NCI-H82 (cell line): ENCODE measurements at regions not wholly inside any gene's neighbourhood (a gene's known extent, or its start where the extent isn't known, plus 50 kb on each side); places are given as distances from the start of the nearest gene placed in this dataset.
"Not testable (repeated sequence)": the region's sequence is repeated elsewhere in the genome, so short reads cannot be mapped to it uniquely, and the experiment has no call there.

Experiments
- DNase-seq: peaks from one replicate; lab custom pipeline; 2025; lab: John Stamatoyannopoulos, UW

DNA sequence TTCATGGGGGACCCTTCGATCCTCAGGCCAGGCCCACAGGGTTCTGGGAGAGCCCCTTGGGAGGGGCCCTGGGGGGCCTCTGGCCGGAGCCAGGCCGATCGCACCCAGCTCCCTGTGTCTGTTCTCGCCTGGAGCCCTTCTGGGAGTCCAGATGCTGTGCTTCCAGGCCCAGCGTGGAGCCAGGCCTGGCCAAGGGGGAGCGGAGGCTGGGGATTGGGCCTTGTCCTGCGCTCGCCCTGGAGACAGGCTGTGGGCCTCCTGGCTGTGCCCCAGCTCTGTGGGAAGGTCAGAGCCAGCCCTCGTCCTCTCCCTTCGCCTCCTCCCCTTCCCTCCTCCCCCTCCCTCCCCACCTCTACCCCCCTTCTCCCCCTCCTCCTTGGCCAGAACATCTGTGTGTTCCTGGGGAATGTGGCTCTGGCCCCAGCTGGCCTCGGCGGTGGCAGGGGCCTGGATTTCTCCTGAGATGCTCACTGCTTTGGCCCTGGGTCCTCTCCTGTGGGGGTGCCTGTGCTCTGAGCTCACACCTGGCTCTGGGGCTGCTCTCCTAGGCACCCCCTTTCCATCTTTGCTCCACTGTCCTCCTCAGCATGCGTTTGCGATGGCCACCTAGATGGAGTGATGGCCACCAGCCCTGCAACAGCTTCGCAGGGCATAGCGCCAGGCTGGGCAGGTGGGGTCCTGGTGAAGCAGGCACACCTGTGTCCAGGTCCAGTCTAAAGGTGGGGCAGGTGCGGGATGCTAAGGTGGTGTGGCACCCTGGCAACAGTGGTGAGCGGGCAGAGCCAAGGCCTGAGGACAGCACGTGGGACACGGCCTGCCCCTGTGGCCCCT is 90.6 kb upstream of the CIBAR2 start:
- DNase-seq: peak; percentile 90

DNA sequence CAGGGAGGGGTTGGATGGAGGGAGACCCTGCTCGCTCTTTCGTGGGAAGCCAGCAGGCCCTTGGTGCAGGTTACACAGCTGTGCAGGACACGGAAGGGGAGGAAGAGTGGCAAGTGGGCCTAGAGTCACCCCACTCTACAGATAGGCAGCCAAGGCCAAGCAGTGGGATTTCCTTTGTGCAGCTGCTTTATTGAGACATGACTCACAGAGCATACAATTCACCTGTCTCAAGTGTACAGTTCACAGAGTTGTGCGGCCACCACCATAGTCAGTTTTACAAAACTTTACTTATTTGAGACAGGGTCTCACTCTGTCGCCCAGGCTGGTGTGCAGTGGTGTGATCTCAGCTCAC is 91.2 kb upstream of the CIBAR2 start:
- no peak for DNase-seq

DNA sequence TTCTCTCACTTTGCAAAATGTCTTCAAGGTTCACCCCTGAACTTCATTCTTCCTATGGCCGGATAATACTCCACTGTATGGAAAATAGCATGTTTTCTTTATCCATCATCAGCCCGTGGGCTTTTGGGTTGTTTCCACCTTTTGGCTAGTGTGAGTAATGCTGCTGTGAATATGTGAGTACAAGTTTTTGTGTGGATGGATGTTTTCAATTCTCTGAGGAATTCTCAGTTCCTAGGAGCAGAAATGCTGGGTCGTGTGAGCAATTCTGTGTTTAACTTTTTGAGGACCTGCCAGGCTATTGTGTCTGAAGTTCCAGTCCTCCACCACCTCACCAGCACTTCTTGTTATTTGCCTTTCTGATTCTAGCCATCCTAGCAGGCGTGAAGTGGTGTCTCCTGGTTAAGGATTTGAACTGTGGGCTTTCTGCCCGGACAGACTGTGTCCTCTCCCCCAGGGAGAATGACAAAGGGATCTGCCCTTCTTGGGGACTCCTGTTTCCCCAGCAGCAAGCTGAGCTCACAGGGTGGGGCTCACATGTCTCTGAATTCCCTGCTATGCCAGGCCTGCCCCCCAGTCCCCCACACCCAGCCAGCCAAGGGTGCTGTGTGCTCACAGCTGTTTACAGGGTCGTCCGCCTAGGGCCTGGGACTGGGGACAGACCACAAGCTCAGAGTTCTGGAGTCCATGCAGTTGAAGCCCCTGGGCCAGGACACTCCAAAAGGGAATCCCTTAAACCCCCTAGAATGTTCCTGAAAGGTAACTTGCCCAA is 92.2 kb upstream of the CIBAR2 start:
- DNase-seq: no peak

DNA sequence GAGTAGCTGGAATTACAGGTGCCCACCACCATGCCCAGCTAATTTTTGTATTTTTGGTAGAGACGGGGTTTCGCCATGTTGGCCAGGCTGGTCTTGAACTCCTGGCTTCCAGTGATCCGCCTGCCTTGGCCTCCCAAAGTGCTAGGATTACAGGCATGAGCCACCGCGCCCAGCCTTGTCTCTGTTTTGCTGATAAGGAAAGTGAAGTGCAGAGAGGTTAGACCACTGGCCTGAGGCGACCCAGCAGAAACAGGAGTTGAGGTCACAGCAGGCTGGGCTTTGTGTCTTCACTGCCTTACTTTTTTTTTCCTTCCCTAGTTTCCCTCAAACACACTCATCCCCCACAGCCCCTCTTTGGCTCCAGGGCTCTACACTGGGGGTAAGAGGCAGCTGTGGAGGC is 93.0 kb upstream of the CIBAR2 start:
- DNase-seq: not testable (repeated sequence)

DNA sequence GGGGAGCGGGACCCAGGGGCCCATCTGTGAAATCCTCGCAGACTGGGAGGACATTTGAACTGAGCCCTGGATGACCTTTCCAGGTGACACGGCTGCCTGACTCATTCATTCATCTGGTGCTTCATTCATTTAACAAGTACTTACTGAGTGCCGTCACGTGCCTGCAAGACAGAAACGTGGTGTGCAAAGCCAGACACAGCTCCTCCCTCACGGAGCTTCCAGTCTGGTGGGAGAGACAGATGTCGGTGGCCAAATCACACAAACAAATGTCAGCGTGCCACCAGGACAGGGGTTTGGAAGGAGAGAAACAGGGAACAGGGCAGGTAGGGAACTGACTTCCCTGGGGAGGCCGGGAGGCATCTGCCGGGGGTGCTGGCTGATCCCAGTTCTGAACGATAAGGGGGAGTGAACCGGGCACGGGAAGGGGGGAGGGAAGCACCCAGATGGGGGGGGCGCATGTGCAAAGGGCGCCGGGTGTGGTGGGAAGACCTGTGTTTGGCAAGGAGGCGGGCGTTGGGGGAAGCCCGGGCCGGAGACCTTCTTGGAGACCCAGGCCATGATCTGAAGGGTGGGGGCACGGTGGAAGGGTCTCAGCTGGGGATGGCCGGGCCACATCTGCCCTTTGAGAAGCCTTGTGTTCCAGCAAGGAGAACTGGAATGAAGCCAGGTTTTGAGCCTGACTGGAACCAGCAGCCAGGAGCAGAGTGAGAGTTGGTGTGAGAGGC is 93.6 kb upstream of the CIBAR2 start:
- DNase-seq: peak; percentile 54

DNA sequence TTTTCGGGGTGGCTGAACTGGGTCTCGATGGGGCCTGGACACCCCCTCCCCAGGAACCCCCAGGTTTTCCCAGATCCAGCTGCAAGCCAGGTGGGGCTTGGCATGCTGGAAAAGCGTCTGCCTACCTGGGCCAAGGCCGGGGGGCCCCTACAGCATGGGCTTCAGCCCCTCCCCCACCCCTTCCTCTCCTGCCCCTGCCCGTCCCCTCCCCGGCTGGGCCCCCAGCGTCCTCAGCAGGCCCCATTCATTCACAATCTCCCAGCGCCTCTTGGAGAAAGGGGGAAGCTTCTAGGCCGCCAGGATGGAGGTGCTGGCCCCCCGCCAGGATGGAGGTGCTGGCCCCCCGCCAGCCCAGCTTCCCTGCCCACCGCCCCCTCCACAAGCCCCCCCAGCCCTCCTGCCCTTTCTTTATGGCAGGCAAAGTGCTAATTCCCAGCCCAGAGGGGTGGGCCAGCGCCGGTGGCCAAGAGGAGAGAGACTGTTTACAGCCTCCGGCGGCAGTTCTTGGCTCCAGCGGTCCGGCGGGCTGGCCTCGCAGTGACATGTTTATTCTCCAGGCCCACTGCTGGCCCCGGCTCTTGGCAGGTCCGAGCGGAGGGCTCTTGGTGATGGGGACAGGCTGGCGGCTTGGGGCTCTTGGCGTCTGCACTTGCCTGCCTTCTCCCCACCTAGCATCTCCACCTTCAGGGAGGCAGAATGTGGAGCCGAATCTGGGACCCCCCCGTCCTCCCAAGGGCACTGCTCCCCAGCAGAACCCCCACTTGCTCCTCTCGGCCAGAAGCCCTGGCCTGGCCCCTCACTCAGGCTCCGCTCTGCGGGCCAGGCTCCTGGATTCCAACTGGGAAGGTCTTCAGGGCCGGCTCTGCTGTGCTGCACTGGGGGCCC is 94.4 kb upstream of the CIBAR2 start:
- peak; percentile 34 for DNase-seq

DNA sequence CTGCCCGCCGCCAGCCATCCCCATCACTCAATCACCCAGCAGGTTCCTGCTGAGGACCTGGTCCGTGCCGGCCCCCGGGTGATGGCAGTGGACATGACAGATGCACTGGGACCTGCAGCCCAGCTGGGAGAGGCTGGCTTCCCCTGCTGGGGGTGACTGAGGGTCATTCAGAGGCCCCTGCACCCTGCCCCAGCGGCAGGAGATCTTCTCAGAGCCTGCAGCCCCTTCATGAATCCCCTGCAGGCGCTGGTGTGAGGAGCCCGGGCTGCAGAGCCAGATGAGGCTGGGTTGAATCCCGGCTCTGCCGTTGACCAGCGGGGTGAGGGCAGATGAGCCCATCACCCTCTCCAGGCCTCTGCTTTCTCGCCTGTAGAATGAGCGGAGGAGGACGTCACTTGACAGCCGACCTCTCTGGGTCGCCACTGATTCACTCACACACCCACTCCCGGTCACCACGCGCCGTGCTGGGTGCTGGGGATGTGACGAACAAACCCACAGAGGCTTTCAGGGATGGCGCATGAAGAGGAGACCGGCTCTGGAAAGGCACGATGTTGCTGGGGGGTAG is 95.2 kb upstream of the CIBAR2 start:
- DNase-seq: no peak

DNA sequence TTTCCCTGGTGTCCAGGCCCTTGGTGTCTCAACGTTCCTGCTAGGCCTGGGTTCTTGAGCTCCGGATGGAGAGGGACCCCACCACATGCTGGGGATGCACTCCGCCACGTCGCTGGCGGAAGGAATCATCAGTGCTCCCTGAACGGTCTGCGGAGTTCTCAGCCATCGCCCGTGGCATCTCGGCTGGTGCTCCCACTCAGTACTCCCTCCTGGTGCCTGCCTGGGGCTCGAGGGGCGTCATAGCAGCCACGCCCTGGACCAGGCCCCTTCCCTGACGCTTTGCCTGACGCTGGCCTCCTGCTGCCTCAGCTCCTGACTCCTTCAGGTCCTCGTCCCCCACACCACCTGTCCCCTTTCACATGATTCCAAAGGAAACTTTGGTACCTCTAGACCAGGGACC is 95.9 kb upstream of the CIBAR2 start:
- no peak for DNase-seq

DNA sequence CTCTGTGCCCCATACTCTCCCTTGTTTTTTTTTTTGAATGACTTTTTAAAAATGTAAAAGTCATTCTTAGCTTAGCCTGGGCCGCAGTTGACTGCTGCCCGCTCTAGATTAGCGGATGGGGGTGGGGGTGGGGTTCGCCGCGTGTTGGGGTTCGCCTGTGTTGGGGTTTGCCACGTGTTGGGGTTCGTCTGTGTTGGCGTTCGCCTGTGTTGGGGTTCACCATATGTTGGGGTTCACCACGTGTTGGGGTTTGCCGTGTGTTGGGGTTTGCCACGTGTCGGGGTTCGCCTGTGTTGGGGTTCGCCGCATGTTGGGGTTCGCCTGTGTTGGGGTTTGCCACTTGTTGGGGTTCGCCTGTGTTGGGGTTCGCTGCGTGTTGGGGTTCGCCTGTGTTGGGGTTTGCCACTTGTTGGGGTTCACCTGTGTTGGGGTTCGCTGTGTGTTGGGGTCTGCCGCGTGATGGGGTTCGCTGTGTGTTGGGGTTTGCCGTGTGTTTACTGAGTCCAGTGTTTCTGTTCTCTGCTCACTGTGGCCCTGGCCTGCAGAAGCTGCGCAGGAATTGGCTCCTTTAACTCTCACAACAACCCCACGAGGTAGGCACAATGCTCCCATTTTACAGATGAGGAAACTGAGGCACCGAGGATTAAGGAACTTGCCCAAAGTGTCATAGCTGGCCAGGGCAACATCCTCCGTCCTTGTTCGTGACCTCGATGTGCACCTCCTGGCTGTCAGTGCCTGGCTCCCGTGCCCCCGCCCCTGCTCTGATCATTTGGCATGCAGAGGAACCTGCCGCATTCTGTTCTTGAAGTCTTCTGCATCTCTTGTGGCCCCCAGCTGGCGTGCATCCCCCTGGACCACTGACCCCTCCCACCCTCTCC is 96.6 kb upstream of the CIBAR2 start:
- no peak for DNase-seq

DNA sequence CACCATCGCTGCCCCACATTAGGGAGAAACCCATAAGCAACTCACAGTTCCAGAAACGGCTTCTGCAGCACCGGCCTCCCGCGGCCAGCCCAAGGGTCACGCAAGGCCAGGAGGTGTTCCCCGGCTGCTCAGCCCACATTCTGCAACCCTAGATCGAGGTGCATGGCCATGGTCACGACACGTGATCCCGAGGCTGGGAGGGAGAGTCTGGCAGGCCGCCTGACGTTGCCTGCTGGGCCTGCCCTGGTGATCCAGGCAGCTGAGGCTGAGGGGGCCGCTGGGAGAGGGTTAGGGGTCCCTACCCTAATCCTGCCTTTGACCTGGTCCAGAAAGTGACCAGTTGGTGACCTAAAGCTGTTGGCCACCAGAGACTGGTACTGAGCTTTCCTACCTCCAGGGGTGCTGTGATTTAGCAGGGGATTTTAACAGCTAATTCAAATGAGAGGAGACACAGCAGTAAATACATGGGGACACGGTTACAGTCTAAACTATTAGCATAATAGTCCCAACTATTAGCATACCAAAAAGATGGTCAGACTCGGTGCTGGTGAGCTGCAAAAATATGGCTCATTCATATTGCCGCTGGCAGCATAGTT is 97.4 kb upstream of the CIBAR2 start:
- no peak for DNase-seq

DNA sequence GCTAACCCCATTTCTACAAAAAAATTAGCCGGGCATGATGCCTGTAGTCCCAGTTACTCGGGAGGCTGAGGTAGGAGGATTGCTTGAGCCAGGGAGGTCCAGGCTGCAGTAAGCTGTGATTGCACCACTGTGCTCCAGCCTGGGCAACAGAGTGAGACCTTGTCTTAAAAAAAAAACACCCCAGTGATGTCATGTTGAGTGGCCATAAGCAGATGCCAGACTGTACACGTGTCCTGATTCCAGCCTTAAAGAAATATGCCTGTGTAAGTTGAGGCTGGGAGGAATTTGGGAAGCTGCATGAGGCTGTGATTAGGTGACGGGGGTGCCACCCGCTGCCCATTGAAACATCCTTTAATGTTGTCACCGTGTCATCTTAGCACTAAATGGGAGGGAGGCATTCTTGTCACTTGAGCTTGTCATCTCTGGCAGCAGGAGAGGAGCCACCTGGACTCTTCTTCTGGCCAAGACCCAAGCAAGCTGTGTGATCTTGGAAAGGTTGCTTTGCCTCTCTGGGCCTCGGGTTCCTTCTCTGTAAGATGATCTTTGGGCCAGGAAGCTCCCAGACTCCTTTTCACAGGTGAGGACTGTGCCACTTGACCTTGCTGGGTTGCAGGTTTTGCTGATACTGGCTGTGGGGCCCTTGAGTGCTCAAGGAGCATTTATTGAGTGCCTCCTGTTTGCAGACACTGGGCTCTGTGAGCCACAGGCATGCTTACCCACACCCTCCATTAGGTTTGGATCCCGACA is 98.3 kb upstream of the CIBAR2 start:
- no peak for DNase-seq

DNA sequence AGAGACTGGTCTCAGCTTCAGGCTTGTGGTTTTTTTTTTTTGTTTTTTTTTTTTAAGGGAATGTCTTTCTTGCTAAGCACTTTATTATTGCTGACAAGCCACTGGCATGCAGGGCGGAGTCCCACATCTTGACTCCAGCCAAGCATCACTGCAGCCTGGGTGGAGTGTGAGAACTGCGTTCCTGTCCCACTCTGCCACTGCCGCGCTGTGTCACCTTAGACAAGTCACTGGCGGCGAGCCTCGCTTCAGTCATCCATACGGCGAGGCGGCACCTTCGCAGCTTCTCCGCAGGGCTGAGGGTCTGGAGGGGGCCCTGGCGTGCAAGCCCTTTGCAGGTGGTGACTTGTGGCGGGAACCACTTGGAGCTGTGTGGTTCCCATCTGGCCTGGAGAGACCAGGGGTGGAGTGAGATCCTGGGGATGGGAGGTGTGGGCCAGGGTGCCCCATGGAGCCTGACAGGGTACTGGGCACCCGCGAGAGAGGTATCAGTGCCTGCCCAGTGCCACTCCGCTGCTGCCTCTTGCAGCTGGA is 99.1 kb upstream of the CIBAR2 start:
- DNase-seq: no peak

DNA sequence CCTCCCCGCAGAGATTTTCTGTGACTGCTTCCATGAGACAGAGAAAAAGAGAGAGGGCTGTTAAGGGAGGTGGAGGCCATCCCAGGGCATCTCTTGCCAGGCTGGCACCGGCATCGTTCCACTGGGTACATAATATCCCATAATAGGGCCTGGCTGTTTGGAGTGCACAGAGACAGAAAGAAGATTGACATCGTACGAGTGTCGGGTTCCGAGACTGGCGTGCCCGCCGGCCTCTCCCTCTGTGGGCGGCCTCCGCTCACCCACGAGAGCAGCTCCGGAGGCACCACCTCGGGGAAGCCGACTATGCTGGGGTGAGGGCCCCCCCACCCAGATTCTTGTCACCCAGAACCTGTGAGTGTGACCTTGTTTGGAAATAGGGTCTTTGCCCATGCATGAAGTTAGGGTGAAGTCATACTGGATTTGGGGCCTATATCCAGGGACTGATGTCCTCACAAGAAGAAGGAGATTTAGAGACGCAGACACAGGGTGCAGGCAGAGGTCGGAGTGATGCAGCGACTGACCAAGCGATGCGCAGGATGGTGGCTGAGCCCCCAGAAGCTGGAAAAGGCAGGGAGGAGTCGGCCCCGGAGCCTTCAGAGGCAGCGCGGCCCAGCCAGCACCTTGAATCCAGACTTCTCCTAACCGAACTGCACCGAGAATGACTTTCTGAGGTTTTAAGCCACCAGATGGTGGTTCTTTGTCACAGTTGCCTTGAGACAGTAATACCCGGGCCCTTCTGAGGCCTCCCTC is 101.8 kb upstream of the CIBAR2 start:
- peak; percentile 87 for DNase-seq

DNA sequence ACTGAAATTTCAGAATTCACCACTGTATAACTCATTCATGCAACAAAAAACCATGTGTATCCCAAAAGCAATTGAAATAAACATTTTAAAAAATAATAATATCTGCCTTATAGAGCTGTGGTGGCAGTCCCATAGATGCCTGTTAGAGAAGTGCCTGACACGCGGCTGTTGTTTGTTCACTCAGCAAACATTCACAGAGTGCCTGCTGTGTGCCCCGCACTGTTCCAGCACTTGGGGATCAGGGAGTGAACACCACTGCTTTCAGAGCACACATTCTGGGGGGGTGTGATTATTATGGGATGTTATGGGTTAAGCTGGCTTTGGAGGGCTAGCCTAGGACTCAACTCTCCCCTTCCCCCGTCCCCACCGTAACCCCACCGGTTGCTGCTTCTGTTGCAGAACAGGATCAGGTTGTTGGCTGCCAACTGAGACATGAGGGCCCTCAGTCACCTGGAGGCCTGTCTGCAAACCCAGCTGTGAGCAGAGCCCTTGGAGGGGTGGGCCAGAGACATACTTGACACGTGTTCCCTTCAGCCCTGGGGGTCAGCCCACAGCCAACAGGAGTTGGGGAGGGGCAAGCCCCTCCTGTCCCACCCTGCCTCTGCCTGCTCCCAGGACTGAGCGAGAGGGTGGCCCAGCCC is 103.3 kb upstream of the CIBAR2 start:
- DNase-seq: peak; percentile 43

DNA sequence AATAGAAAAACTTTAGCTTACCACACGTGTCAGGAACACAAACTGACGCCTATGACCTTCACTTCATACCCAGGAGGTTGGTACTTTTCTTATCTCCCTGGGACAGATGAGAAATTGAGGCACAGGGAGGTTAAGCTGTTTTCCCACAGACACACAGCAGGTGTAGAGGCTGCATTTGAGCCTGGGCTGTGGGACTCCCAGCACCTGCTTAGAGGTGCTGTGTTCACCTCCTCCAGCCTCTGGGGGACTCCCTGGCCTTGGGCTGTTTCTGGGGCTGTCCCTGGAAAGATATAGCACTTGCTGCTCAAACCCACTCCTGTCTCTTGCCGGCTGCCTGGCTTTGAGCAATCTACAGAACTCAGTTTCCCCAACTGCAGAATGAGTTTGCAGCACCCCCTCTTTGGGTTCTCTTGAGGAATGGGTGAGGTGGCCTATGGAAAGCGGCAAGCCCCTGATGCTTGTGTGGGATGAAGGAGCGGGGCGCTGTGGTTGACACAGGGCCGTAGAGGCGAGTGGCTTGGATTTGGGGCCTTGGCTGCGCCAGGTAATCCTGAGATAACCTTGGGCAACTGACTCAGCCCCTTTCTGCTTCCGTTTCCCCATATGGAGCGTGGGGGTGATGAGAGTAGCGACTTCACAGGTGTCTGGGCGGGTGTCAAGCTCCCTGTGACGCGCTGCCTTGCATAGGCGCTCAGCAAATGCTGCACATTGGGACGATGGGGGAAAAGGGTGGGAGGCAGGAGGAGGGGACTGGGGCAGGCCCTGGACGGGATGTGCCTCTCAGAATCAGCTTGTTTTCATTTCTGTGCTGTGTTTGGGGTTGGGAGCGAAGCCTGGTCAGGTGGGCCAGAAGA is 104.5 kb upstream of the CIBAR2 start:
- peak; percentile 71 for DNase-seq

DNA sequence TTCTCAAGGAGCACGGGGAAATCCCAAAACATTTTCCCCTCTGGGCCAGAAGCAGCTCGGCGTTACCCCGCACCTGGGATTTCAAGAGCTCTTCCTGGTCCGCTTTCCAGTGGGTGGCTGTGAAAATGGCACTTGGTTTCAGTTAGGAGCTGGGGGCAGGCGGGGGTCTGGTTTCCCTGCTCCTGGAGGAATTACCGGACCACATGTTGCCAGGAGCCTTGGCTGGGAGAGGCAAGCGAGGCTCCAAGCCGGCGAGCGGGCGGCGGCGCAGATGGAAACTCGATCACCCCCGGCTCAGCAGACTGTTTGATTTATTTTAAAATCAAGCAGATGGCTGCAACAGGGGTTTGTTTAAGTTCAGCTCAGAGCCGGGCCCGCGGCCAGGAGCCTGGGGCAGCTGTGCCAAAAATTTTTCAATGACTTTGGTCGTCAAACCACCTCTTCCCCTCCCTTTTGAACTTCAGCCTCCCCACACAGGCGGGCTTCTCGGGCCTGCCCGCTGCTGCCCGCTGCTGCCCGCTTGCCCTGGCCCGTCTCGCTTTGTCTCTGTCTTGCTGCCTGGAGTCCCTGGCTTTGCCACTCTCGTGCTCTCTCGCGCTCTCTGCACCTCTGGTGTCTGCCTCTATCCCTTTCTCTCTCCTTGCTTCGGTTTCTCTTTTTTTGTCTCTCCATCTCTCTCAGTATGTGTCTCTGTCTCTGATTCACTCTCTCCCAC is 108.0 kb upstream of the CIBAR2 start:
- DNase-seq: peak; percentile 94
